OCI-LY7 (cell line): ENCODE measurements at regions not wholly inside any gene's neighbourhood (a gene's known extent, or its start where the extent isn't known, plus 50 kb on each side); places are given as distances from the start of the nearest gene placed in this dataset.

Experiments
- BruUV-seq: library from RNA; stranded (reverse); fragments of 400-500 nt; replicated peaks from 2 replicates; lab custom pipeline; 2021; lab: Mats Ljungman, UMichigan
- CTCF ChIA-PET: fragments of 300-600 bp; sonication (Branson Sonifier 250); formaldehyde crosslinking; loops from one replicate; lab custom pipeline; 2022; ENCODE audit warnings: antibody characterized with exemption; ENCODE audit not compliant: unreplicated experiment; lab: Charles Lee
- POLR2A ChIA-PET: fragments of 300-600 bp; sonication (Branson Sonifier 250); formaldehyde crosslinking; loops from one replicate; lab custom pipeline; 2022; ENCODE audit warnings: antibody characterized with exemption; lab: Charles Lee
- DNase-seq: peaks from one replicate; pipeline ENCODE4 v3.0.0-alpha.2; 2015; ENCODE audit warnings: low spot score
- H2AFZ ChIP-seq: fragments of 200-600 bp; sonication (generic), shearing (Covaris generic); 2 replicates; pipeline ENCODE4 v1.6.1; 2014; ENCODE audit warnings: mild to moderate bottlenecking, antibody characterized with exemption, low read length, moderate library complexity
- H3K27ac ChIP-seq: fragments of 200-600 bp; sonication (generic); 2 replicates; pipeline ENCODE4 v1.5.1; 2014; ENCODE audit warnings: mixed run types, low read depth, mild to moderate bottlenecking, moderate library complexity, low read length, inconsistent platforms; ENCODE audit not compliant: poor library complexity, severe bottlenecking
- H3K36me3 ChIP-seq: fragments of 200-600 bp; sonication (generic); 2 replicates; pipeline ENCODE4 v1.6.1; 2014; ENCODE audit warnings: mild to moderate bottlenecking, antibody characterized with exemption, low read length, moderate library complexity, mixed read lengths; ENCODE audit not compliant: insufficient read depth
- H3K4me1 ChIP-seq: fragments of 200-600 bp; sonication (generic); 2 replicates; pipeline ENCODE4 v1.5.1; 2014; ENCODE audit warnings: mild to moderate bottlenecking, low read length; ENCODE audit not compliant: insufficient read depth, poor library complexity, severe bottlenecking
- H3K4me2 ChIP-seq: fragments of 200-600 bp; sonication (generic); 2 replicates; pipeline ENCODE4 v1.6.1; 2014; ENCODE audit warnings: mild to moderate bottlenecking, low read length
- H3K4me3 ChIP-seq: fragments of 200-600 bp; sonication (generic); 2 replicates; pipeline ENCODE4 v1.5.1; 2014; ENCODE audit warnings: mild to moderate bottlenecking, low read depth, low read length; ENCODE audit not compliant: poor library complexity, severe bottlenecking
- H3K79me2 ChIP-seq: fragments of 200-600 bp; sonication (generic); 2 replicates; pipeline ENCODE4 v1.6.1; 2016; ENCODE audit warnings: low read depth, mild to moderate bottlenecking, low read length, moderate library complexity, mixed read lengths; ENCODE audit not compliant: insufficient read depth
- H3K9me2 ChIP-seq: fragments of 200-600 bp; sonication (generic); 2 replicates; pipeline ENCODE4 v1.6.1; 2016; ENCODE audit warnings: mild to moderate bottlenecking, low read length, mixed read lengths; ENCODE audit not compliant: insufficient read depth
- H3K9me3 ChIP-seq: fragments of 200-600 bp; sonication (generic); 2 replicates; pipeline ENCODE4 v1.6.1; 2014; ENCODE audit warnings: mild to moderate bottlenecking, mixed run types, low read length, mixed read lengths
- H4K20me1 ChIP-seq: fragments of 200-600 bp; sonication (generic); 2 replicates; pipeline ENCODE4 v1.6.1; 2014; ENCODE audit warnings: mild to moderate bottlenecking, antibody characterized with exemption, low read length, moderate library complexity, mixed read lengths; ENCODE audit not compliant: insufficient read depth
- CTCF ChIP-seq: fragments of 200-600 bp; sonication (generic); conservative IDR thresholded peaks from 2 replicates; pipeline ENCODE4 v1.5.1; 2014; ENCODE audit warnings: mild to moderate bottlenecking, antibody characterized with exemption, low read length, moderate library complexity, mixed read lengths
- EZH2phosphoT487 ChIP-seq: fragments of 200-600 bp; sonication (generic); IDR thresholded peaks from 2 replicates; pipeline ENCODE4 v1.6.1; 2018; ENCODE audit warnings: low read depth, borderline replicate concordance, mild to moderate bottlenecking, mixed run types, antibody characterized with exemption, low read length, moderate library complexity, mixed read lengths
- intact Hi-C: fragments of 100-400 bp; cut with micrococcal nuclease; formaldehyde crosslinking; loops from one replicate; pipeline ENCODE4 v1.10.0; 2022; ENCODE audit not compliant: unreplicated experiment

DNA sequence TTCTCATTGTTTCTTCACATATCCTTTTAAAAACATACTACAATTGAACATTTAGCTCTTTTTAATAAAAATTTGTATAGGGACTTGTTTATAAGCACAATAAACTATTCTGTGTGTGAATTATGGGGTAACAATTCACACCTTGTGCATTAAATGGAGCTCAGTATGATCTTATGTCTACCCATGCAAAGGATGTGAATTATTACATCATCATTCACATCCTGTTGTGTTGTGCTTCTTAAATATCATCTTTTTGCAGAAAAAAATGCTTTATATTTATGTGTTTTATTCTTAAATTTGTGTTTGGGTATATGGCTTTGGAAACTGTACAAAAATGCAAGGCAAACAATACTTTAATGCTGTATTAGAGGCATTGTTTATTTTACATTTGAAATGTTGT, 96.7 kb upstream of the PABPC4L start:
- Histone ChIP-seq H3K9me2 (no peaks in the 10 kb centered on the region), H2AFZ (no peak overlapping the region), H3K4me2 (no peak overlapping the region), H3K4me1 (no peaks in the 10 kb centered on the region), H3K9me3 (no peaks in the 10 kb centered on the region), H3K36me3 (no peaks in the 10 kb centered on the region), H4K20me1 (no peaks in the 10 kb centered on the region), H3K4me3 (no peak overlapping the region), H3K79me2 (no peaks in the 10 kb centered on the region), H3K27ac (no peak overlapping the region)
- ChIA-PET POLR2A (interaction anchor here (0.5 to 0.8 kb wide), 3 partner anchors 11 to 51 kb away, joined by 3 read pairs; no protein-coding TSS in a partner anchor), CTCF (no interaction called here)
- TF ChIP-seq CTCF (no peak), EZH2phosphoT487 (no peak)
- no TSS peak for BruUV-seq
- no peak for DNase-seq
- intact Hi-C loops, result no loop called here

- Histone ChIP-seq H3K9me2 (no peaks in the 10 kb centered on the region), H4K20me1 (no peaks in the 10 kb centered on the region), H3K79me2 (no peaks in the 10 kb centered on the region), H3K4me1 (no peaks in the 10 kb centered on the region), H3K36me3 (no peaks in the 10 kb centered on the region), H3K9me3 (no peaks in the 10 kb centered on the region), H2AFZ (no peak overlapping the region), H3K4me3 (no peak overlapping the region), H3K27ac (no peak overlapping the region), H3K4me2 (no peak overlapping the region)
- BruUV-seq, result no TSS peak
- POLR2A ChIA-PET, result interaction anchor here (0.5 to 0.7 kb wide), 2 partner anchors 10 to 51 kb away, joined by 3 read pairs; no protein-coding TSS in a partner anchor
- CTCF ChIA-PET, result no interaction called here
- intact Hi-C loops, result no loop called here
- no peak for DNase-seq
- TF ChIP-seq EZH2phosphoT487 (no peak), CTCF (no peak)
Observed at GRCh38 chr4:134297765-134298164, 96.2 kb upstream of the PABPC4L start.

DNA sequence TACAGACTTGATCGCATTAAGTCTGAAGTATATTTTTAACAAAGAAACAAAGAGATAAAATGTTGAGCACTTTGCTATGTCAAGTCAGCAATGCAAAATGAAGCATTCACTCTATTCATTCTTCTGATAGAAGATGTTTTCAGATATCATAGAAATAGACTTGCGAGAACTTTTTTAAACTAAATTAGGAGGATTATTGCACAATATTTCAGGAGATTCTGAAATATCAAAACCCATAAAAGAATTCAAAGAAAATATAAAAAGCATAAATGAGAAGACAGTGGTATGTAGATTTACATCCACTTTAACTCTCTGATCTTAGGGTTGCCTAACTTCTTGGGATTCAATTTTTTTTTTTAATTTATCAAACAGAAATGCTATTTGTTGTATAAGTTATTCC, 81.1 kb upstream of the PABPC4L start:
- Histone ChIP-seq H3K9me2 (no peaks in the 10 kb centered on the region), H3K4me2 (no peak overlapping the region), H4K20me1 (no peaks in the 10 kb centered on the region), H3K9me3 (no peaks in the 10 kb centered on the region), H3K4me1 (no peaks in the 10 kb centered on the region), H3K27ac (no peak overlapping the region), H3K36me3 (no peaks in the 10 kb centered on the region), H3K4me3 (no peak overlapping the region), H2AFZ (no peak overlapping the region), H3K79me2 (no peaks in the 10 kb centered on the region)
- intact Hi-C loops, result no loop called here
- BruUV-seq, result no TSS peak
- POLR2A ChIA-PET, result no interaction called here
- no peak for TF ChIP-seq CTCF
- TF ChIP-seq EZH2phosphoT487, result no peak
- CTCF ChIA-PET, result no interaction called here
- no peak for DNase-seq
